HepG2 (cell line): ENCODE measurements at regions not wholly inside any gene's neighbourhood (a gene's known extent, or its start where the extent isn't known, plus 50 kb on each side); places are given as distances from the start of the nearest gene placed in this dataset.

Experiments used
- ATAC-seq: fragments of 200-7000 bp; cut with Tn5 transposase; 3 replicates; pipeline ENCODE4 v1.9.1; 2020; ENCODE audit warnings: mild to moderate bottlenecking, moderate library complexity
- BruUV-seq: library from RNA; stranded (reverse); fragments of 400-500 nt; replicated peaks from 2 replicates; lab custom pipeline; 2021; lab: Mats Ljungman, UMichigan
- CTCF ChIA-PET: fragments of 300-600 bp; formaldehyde crosslinking; extraction: SDS; loops from one replicate; lab custom pipeline; 2021; ENCODE audit warnings: low total read pairs, inconsistent platforms, low intra/inter-chr PET ratio; lab: Yijun Ruan, JAX
- POLR2A ChIA-PET: fragments of 350-600 bp; sonication (Branson Sonifier 250); formaldehyde crosslinking; loops from one replicate; lab custom pipeline; 2020; ENCODE audit warnings: antibody characterized with exemption, inconsistent platforms; lab: Yijun Ruan, JAX
- DNase-seq: peaks from one replicate; pipeline ENCODE4 v3.0.0-alpha.2; 2015; ENCODE audit warnings: low spot score
- FAIRE-seq: peaks from 3 replicates; lab custom pipeline; 2011; peaks lifted over from hg19 to GRCh38; lab: Jason Lieb, UNC
- H2AFZ ChIP-seq: one replicate; pipeline ENCODE4 v1.6.1; 2011; ENCODE audit warnings: low read length, inconsistent platforms
- H3K27ac ChIP-seq: fragments of 300-600 bp; 3 replicates; pipeline ENCODE4 v1.8.0; 2011; ENCODE audit warnings: mixed run types, mild to moderate bottlenecking, mixed read lengths, low read length, inconsistent platforms; ENCODE audit not compliant: insufficient read depth; ENCODE audit errors: extremely low read length
- H3K27me3 ChIP-seq, 2 experiments: fragments of 200-600 bp in 1 of 2; 2 replicates in 1 of 2; 3 replicates in 1 of 2; pipeline versions ENCODE4 v1.6.0 to v1.8.0; 2011; ENCODE audit warnings: low read length in 2 of 2, mild to moderate bottlenecking in 2 of 2, moderate library complexity in 2 of 2, inconsistent platforms in 1 of 2; ENCODE audit not compliant: insufficient read depth in 2 of 2, control insufficient read depth in 1 of 2
- H3K36me3 ChIP-seq, 2 experiments: fragments of 200-600 bp in 1 of 2; replicated peaks in 1 of 2; 2 replicates in 1 of 2; 3 replicates in 1 of 2; pipeline versions ENCODE4 v1.5.1 to v1.8.0; 2011; ENCODE audit warnings: low read length in 2 of 2, inconsistent platforms in 1 of 2; ENCODE audit not compliant: insufficient read depth in 2 of 2, control insufficient read depth in 1 of 2
- H3K4me1 ChIP-seq: 2 replicates; pipeline ENCODE4 v1.5.1; 2012; ENCODE audit warnings: low read length, inconsistent platforms; ENCODE audit not compliant: insufficient read depth
- H3K4me2 ChIP-seq: 2 replicates; pipeline ENCODE4 v1.6.0; 2011; ENCODE audit warnings: low read depth, low read length, inconsistent platforms
- H3K4me3 ChIP-seq, 3 experiments: fragments of 200-600 bp in 1 of 3; sonication (generic), shearing (Covaris generic) in 1 of 3; replicated peaks in 1 of 3; 2 replicates each; pipeline ENCODE4 v1.5.1; 2011 to 2016; ENCODE audit warnings: low read length in 3 of 3, inconsistent platforms in 2 of 3, low read depth in 2 of 3, mild to moderate bottlenecking in 2 of 3, control low read depth in 1 of 3, mixed read lengths in 1 of 3; ENCODE audit not compliant: insufficient read depth in 1 of 3
- H3K79me2 ChIP-seq: one replicate; pipeline ENCODE4 v1.6.1; 2011; ENCODE audit warnings: low read length, inconsistent platforms; ENCODE audit not compliant: insufficient read depth
- H3K9ac ChIP-seq: 2 replicates; pipeline ENCODE4 v1.6.0; 2011; ENCODE audit warnings: mild to moderate bottlenecking, low read depth, low read length, inconsistent platforms; ENCODE audit not compliant: insufficient read depth
- H3K9me3 ChIP-seq: 2 replicates; pipeline ENCODE4 v1.5.1; 2012; ENCODE audit warnings: mild to moderate bottlenecking, low read length
- H4K20me1 ChIP-seq: 2 replicates; pipeline ENCODE4 v1.6.0; 2011; ENCODE audit warnings: inconsistent platforms, mild to moderate bottlenecking, low read length, moderate library complexity; ENCODE audit not compliant: insufficient read depth
- KLF9 ChIP-seq: IDR thresholded peaks from 2 replicates; pipeline ENCODE4 v1.6.1; 2016; ENCODE audit warnings: low read depth
- MBNL3 ChIP-seq: fragments of 250-450 bp; sonication (Bioruptor Pico); conservative IDR thresholded peaks from 2 replicates; pipeline ENCODE4 v1.8.0; 2022; ENCODE audit warnings: mild to moderate bottlenecking, inconsistent platforms
- NKX3-1 ChIP-seq: sonication (generic); formaldehyde crosslinking; IDR thresholded peaks from 2 replicates; pipeline ENCODE4 v1.5.0; 2020; ENCODE audit warnings: missing genetic modification reagents
- PCBP2 ChIP-seq: fragments of 200-400 bp; formaldehyde crosslinking; optimal IDR thresholded peaks from 2 replicates; pipeline ENCODE3; 2018; ENCODE audit warnings: low read length, low read depth; ENCODE audit not compliant: poor library complexity, severe bottlenecking
- SCMH1 ChIP-seq: sonication (generic); formaldehyde crosslinking; IDR thresholded peaks from 2 replicates; pipeline ENCODE4 v1.9.0; 2021; ENCODE audit warnings: missing genetic modification reagents, mild to moderate bottlenecking, borderline replicate concordance
- SRSF9 ChIP-seq: fragments of 200-400 bp; formaldehyde crosslinking; IDR thresholded peaks from 2 replicates; pipeline ENCODE4 v1.6.1; 2018; ENCODE audit warnings: borderline replicate concordance, mild to moderate bottlenecking, low read depth, low read length; ENCODE audit not compliant: insufficient read depth, poor library complexity, severe bottlenecking
- TMF1 ChIP-seq: sonication (generic); formaldehyde crosslinking; IDR thresholded peaks from 2 replicates; pipeline ENCODE4 v1.8.1; 2022; ENCODE audit warnings: low read depth, missing genetic modification reagents
- ZNF335 ChIP-seq: sonication (generic); formaldehyde crosslinking; IDR thresholded peaks from 2 replicates; pipeline ENCODE4 v1.4.0; 2020; ENCODE audit warnings: missing genetic modification reagents
- ZNF501 ChIP-seq: sonication (generic); formaldehyde crosslinking; IDR thresholded peaks from 2 replicates; pipeline ENCODE4 v1.5.1; 2020; ENCODE audit warnings: mild to moderate bottlenecking, moderate library complexity, missing genetic modification reagents
- ZNF709 ChIP-seq: sonication (generic); formaldehyde crosslinking; IDR thresholded peaks from 2 replicates; pipeline ENCODE4 v1.5.0; 2020; ENCODE audit warnings: mild to moderate bottlenecking, missing genetic modification reagents
- ZNF775 ChIP-seq: sonication (generic); formaldehyde crosslinking; IDR thresholded peaks from 2 replicates; pipeline ENCODE4 v1.4.0; 2020; ENCODE audit warnings: missing genetic modification reagents, mild to moderate bottlenecking, moderate library complexity, borderline replicate concordance
- WGBS: methylation state at CpG from one replicate; pipeline ENCODE4 v1.1.6; 2017; ENCODE audit warnings: low lambda C conversion rate; 5-methylcytosine and 5-hydroxymethylcytosine counted together
- in situ Hi-C: cut with HindIII; loops from 2 replicates; pipeline ENCODE4 v1.10.0; 2017; ENCODE audit warnings: low pct_unique_long_range_greater_than_20kb; ENCODE audit not compliant: extremely low pct_ligation_motif_present
- intact Hi-C: fragments of 100-400 bp; cut with micrococcal nuclease; formaldehyde crosslinking; loops from one replicate; pipeline ENCODE4 v1.10.0; 2022; ENCODE audit not compliant: unreplicated experiment
- TF ChIP-seq, protein P1 (sequence below): sonication (generic); formaldehyde crosslinking; IDR thresholded peaks from 2 replicates; pipeline ENCODE4 v1.4.0; 2020; ENCODE audit warnings: missing genetic modification reagents
- TF ChIP-seq, protein P2 (sequence below): sonication (generic); formaldehyde crosslinking; IDR thresholded peaks from 2 replicates; pipeline ENCODE4 v1.4.0; 2020; ENCODE audit warnings: missing genetic modification reagents, low read depth, mild to moderate bottlenecking, borderline replicate concordance

DNA sequence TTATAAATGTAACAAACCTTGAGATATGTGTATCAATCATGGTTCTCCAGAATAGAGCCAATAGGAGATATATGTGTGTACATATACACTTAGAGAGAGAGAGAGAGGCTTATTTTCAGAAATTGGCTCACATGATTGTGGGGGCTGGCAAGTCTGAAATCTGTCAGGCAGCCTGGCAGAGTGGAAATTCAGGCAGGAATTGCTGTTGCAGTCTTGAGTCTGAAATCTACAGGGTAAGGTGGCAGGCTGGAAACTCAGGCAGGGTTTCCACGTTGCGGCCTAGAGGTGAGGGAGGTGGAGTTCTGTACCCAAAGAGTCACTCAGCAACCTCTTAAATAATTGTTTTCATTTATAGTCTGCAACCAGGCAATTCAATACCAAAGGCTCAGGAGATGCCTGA lies 218.4 kb downstream of the B3GLCT start:
- no peak for DNase-seq
- Histone ChIP-seq H3K79me2 (no peaks in the 10 kb centered on the region), H3K4me1 (no peaks in the 10 kb centered on the region), H3K9ac (no peak overlapping the region), H2AFZ (no peak overlapping the region), H4K20me1 (no peaks in the 10 kb centered on the region), H3K27ac (no peak overlapping the region), H3K36me3 (no peaks in the 10 kb centered on the region), H3K9me3 (no peaks in the 10 kb centered on the region), H3K4me2 (no peak overlapping the region), H3K4me3 (no peak overlapping the region), H3K27me3 (peaks cover 0 to 2% of the 10 kb centered on the region in 2 experiments; a peak in 1 of 5 replicates)
- intact Hi-C loops, result no loop called here
- WGBS, result 7% methylated on average over 2 of the region's 2 CpGs
- in situ Hi-C loops, result no loop called here
- no peak for FAIRE-seq
- TF ChIP-seq SCMH1 (CRISPR knock-in tag) (no peak), SRSF9 (no peak), ZNF335 (CRISPR knock-in tag) (no peak), ZNF775 (CRISPR knock-in tag) (no peak), ZNF501 (CRISPR knock-in tag) (no peak), TMF1 (CRISPR knock-in tag) (no peak), PCBP2 (no peak), NKX3-1 (CRISPR knock-in tag) (no peak), MBNL3 (CRISPR knock-in tag) (no peak), KLF9 (CRISPR knock-in tag) (no peak), ZNF709 (no peak)
- TF ChIP-seq, protein P1, sequence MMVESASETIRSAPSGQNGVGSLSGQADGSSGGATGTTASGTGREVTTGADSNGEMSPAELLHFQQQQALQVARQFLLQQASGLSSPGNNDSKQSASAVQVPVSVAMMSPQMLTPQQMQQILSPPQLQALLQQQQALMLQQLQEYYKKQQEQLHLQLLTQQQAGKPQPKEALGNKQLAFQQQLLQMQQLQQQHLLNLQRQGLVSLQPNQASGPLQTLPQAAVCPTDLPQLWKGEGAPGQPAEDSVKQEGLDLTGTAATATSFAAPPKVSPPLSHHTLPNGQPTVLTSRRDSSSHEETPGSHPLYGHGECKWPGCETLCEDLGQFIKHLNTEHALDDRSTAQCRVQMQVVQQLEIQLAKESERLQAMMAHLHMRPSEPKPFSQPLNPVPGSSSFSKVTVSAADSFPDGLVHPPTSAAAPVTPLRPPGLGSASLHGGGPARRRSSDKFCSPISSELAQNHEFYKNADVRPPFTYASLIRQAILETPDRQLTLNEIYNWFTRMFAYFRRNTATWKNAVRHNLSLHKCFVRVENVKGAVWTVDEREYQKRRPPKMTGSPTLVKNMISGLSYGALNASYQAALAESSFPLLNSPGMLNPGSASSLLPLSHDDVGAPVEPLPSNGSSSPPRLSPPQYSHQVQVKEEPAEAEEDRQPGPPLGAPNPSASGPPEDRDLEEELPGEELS (CRISPR knock-in tag), result no peak
- TF ChIP-seq, protein P2, sequence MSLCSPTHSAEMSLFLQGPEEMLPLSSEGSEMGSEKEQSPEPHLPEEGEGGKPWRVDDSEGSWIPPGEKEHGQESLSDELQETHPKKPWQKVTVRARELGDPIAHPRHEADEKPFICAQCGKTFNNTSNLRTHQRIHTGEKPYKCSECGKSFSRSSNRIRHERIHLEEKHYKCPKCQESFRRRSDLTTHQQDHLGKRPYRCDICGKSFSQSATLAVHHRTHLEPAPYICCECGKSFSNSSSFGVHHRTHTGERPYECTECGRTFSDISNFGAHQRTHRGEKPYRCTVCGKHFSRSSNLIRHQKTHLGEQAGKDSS (CRISPR knock-in tag), result no peak
- BruUV-seq, result no TSS peak
- ATAC-seq, result no peak
- ChIA-PET POLR2A (no interaction called here), CTCF (no interaction called here)
